GM19463 (cell line): ENCODE measurements at regions not wholly inside any gene's neighbourhood (a gene's known extent, or its start where the extent isn't known, plus 50 kb on each side); places are given as distances from the start of the nearest gene placed in this dataset.
"Not testable (repeated sequence)": the region's sequence is repeated elsewhere in the genome, so short reads cannot be mapped to it uniquely, and the experiment has no call there.

Experiments used
- ATAC-seq: cut with Tn5 transposase; IDR thresholded peaks from one replicate; pipeline ENCODE4 v1.9.1; 2021; ENCODE audit warnings: mild to moderate bottlenecking, moderate library complexity; ENCODE audit not compliant: unreplicated experiment

DNA sequence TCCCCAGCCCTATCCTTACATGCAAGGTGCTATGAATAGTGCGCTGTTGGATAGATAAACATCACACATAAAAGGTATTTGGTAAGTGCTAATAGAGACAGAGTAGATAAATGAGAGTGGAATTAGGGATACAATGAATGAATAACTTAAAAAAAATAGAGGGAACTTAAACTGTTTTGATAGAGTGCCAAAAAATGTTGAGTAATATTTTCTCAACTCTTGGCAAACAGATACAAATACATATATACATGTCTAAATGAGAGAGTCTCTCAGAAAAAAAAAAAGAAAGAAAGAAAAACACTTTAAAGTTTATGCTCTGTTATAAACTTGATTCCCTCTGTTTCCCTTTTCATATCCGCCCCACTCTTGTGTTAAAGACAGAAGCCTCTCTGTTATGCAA, 667.4 kb downstream of the ROBO2 start:
- no peak for ATAC-seq

DNA sequence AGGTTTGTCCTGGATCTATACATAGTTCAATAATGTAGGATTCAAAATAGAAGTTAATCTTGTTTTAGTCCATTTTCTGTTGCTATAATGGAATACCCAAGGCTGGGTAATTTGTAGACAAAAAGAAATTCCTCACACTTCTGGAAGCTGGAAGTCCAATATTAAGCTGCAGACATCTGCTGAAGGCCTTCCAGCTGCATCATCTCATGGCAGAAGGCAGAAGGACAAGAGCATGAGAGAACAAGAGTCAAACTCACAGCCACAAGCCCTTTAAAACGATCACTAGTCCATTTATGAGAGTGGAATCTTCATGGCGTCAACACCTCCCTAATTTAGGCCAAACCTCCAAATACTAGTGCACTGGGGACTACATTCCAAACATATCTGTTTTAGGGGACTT, 669.3 kb downstream of the ROBO2 start:
- no peak for ATAC-seq

DNA sequence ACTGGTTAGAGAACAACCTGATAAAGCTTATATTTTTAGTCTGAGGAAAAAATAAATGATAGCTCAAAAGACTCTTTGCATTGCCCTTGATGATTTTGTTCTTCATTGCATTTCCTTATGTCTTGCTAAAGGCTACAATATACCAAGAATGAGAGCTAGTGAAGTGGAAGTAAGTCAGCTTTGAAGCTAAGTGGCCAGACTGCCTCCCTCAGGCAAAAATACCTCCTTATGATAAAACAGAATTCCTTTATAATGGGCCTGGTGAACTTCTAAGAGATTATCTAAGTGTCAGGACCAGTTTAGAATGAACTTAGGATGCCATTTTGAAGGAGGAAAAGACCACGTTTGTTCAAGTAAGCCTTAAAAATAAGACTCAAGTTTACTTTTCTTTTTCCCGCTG, 678.4 kb downstream of the ROBO2 start:
- no peak for ATAC-seq

DNA sequence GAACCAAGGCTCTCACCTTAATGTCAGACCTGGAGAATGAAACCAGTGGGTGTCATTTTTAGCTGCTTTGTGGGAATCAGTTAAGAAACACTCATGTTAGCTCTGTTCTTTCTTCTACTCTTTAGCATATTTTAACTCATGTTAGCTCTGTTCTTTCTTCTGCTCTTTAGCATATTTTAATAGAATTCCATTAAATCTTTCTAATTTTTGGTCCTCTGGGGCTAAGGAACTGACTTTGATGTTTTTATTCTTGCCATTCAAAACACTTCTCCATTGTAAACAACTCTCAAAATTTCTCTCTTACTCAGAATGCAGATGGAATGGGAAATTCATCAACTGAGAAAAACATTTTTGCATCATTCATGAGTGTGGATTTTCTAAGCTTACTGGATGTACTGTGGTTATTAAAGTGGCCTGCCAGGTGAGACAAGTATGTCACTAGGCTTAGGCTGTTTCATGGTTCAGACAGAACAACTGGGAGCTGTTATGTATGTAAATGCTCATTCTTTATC, 680.6 kb downstream of the ROBO2 start:
- ATAC-seq, result no peak

DNA sequence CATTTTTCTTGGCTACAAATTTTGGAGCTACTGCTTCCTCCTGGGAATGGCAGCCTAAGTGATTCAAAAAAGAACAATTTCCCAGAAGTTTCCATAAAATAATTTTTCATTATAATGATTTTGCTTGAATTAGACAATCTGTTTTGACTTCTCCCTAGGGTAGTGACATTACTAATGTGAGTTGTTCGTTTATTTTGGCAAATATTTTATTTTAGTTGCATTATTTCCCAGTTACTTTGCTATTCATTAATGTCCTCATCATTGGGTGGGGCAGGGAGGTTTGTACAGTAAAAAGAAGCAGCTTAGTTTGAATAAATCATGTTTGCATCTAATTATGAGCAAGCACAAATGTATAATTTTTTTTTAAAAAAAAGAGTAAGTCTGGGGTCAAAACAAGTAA, 686.6 kb downstream of the ROBO2 start:
- no peak for ATAC-seq

DNA sequence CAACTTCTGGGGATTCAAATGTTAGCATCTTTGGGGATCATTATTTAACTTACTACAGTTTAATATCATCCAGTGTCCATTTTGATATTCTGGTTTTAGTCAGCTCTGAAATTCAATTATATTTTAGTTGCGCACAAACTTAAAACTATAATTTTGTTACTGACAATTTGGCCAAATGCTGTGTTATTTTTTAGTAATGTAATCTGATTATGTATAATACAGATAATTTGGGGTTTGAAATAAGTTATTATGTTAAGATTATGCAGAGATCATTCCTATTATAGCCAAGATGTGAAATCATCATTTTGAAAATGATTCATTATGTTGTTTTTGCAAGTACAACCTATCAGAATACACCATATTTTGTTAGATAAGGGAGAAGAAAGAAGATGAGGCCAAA, 706.1 kb downstream of the ROBO2 start:
- no peak for ATAC-seq

DNA sequence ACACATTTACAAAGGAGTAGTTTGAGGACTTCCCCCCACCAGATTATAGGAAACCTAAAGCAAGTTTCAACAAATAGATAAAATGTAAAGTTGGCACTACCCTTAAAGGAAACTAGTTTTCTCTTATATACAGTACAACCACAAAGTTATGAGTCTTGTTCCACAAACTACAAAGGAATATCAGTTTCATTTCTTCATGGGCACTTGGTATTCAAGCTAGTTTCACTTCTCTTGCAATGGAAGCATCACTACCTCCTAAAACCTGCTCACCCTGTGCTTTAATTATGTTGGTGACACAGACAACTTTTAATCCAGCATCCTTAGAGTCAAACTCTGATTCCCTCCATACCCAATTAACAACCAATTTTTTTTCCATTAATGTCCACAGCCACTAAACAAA, 707.0 kb downstream of the ROBO2 start:
- no peak for ATAC-seq

DNA sequence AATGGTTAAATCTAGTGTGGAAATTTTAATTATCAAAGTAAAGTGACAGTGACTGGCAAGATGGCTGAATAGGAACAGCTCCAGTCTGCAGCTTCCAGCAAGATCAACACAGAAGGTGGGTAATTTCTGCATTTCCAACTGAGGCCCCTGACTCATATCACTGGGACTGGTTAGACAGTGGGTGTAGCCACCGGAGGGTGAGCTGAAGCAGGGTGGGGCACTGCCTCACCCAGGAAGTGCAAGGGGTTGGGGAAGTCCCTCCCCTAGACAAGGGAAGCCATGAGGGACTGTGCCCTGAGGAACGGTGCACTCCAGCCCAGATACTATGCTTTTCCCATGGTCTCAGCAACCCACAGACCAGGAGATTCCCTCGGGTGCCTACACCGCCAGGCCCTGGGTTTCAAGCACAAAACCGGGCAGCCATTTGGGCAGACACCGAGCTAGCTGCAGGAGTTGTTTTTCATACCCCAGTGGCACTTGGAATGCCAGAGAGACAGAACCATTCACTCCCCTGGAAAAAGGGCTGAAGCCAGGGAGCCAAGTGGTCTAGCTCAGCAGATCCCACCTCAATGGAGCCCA, 716.6 kb downstream of the ROBO2 start:
- ATAC-seq, result not testable (repeated sequence)

DNA sequence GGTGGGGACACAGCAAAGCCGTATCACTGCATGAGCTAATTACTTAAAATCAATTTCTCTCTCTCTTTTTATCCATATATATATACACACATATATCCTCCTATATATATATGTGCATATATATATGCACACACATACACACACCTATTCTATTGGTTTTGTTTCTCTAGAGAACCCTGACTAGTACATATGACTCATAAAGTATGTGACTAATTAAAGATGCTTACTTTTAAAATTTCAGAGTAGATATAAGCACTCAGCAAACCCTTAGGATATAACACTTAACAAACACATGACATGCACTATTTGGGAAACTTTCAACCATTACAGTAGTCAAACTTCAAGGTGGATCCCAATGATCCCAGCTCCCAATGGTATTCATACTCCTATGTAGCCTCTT, 732.6 kb downstream of the ROBO2 start:
- no peak for ATAC-seq

DNA sequence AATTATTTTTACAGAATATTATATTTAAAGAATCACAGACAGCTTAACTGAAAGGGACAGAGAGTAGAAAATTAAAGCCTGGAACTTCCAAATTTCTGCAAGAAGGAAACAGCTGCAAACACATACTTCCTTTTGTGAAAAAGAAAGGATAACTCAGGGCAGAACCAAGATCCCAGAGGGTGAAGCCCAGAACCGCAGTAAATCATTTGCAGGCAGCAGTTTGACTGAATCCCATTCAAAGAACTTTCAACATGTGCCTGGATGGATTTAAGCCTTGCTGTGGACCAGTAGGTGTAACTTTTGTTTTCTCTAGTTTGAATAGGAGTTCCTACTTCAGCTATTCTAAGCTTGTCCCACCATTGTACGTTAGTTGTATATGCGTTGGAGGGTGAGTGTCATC, 733.2 kb downstream of the ROBO2 start:
- no peak for ATAC-seq

DNA sequence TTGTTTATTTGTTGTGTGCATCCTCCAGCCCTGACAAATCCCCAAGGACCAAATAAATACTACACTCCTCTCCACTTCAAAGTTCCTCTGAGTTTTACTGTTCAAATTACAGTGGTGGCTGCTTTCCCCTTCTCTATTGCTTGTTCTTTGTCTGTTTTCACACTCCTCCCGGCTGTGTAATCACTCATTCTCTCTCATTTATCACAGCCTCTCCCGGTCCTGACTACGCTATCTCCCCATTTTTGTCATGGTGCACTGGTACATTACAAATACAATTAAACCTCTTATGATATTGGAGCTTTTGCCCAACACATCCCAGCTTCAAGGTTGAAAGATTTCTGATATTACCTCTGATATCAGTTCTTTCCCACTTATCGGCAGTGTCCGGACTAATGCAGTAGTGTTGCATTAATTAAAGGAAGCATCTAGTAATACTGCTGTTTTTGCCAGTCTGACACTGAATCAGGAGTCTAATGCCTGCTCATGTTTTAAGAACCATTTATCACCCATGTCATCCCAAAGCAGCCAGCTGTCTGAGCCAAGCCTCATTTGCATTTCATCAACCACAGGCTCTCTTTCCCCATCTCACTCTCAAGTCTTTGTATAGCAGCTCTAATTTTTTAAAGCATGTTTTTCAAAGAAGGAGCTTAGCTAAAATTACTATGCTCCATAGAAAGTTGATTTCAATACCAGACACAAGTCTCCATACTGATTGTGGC, 740.5 kb downstream of the ROBO2 start:
- no peak for ATAC-seq

DNA sequence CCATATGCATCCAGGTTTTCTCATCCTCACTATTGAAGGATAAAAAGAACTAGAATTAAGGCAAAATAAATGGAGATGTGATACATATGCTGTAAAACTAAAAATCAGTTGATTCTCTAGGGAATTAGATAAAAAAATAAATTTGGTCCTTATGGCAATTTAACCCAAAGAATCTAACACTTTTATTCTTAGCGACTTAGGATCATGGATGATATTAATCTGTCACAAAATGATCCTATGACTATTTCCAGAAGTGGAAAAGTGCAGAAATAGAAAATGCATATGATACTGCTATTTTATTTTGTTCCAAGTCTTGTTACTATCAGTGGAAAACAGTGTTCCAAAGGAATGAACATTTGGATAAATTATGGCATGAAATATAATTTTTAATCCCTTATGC, 746.3 kb downstream of the ROBO2 start:
- ATAC-seq, result no peak

DNA sequence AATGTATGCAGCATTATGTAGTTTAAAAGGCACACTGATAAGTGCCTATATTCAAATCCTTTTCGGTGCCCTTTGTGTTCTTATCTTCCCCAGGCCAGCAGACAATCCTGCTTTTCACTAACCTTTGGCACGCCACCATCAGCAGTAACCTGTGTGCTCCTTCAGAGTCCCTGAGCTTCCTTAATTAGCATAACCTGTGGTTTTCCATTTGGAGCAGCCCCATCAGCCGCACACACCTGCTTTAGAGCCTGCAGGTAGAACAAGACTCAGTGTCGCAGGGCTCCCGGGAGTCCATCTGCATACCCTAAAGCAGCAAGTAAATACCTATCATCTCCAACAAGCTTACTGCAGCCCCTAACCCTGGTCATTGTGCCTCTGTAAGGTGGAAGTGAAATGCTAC, 755.1 kb downstream of the ROBO2 start:
- ATAC-seq, result no peak

DNA sequence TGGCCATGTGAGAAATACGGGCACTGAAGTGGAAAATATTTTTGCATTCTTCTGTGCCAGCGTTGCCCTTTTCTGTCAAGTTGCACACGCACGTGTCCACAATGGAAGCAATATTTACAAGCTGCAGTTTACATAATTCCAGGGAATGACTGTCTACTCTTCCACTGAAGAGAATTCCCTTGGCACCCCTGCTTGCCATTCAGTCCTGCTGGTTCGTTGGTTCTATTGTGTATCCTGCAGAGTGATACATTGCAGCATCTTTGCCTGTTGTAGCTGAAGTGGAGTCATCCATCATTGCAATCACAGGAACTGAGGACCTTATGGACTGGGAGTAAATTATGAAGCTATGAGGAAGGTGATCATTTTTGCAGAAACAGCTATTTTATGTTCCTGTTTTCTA, 759.4 kb downstream of the ROBO2 start:
- no peak for ATAC-seq

DNA sequence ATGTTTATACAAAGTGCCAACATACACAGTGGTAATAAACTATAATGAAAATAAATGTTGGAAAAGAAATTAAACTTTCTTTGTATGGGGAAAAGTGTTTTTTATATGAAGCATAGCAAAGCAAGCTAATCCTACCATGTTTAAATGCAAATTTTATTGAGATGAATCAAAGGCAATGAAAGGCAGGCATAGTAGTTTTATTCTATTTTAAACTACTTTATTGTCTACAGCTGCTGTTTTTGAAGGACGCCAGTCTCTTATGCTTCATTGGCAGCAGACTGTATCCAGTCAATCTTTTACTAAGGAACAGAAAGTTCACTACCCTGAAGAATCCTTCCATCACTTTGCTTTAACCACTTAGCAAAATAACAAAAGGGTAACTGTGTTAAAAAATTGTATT, 761.0 kb downstream of the ROBO2 start:
- ATAC-seq, result no peak

DNA sequence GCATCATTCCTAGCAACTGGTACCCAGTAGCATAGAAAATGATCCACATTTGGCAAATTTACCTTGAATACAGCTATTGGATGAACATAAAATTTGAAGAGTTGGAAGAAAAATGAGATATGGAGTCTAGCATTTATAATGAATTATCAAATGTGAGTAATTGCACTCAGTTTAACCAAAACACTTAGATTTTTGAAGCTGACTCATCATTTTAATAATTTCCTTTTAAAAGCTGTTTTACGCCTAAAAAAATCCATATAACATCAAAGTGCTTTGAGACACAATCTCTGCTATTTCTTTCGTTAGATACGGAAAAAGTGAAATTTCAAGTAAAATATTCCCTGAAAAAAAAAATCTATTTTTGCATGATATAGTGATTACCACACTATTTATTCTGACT, 767.4 kb downstream of the ROBO2 start:
- ATAC-seq, result no peak

DNA sequence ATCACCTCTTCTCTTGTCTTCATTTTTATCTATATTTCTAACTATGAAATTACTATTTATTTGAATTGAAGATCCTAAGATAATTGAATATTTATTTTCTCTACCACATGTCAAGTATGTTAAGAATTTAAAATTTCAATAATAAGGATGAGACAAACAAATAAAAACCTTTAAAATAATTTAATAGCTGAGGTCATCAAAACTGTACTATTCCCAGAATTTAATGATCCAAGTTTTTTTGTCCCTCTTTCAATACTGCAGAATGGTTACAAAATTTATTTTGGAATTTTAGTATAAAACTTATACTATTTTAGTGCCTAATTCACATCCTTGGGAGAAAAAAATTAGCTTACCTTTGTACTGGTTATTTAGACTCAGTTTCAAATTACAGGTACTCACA, 774.9 kb downstream of the ROBO2 start:
- no peak for ATAC-seq

DNA sequence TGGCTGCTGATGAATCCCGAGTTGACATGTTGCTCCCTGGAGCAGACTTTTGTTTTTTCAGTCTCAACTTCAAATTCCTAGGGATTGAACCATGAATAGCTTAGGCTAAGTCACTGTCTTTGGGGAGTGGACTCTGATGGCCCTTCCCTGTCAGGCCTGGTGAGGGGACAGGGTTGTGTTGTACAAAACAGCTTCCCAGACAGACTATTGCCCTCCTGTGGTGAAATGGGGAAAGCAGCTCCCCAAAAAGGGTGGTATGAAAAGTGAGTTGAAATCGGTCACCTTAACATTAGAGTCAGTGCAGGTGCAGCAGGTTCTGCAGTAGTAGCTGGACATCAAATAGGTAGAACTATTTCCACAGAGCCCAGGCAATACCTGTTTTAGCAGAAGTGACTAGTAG, 775.6 kb downstream of the ROBO2 start:
- no peak for ATAC-seq

DNA sequence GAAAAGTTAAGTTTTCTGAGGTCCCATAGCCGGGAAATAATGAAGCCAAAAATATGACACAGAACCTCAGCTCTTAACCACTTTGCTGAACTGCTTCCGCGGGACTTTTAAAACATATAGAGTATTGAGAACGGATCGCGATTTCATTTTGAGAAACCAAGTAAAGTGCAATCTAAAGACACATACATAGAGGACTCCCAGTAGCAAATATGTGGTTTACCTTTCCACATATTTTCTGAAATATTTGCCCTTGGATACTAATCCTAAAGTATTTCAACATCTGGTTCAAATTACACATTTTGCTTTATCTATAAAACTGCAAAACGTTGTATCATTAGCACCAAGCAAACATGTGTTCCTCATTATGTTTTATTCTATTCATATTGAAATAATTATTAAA, 776.5 kb downstream of the ROBO2 start:
- no peak for ATAC-seq

DNA sequence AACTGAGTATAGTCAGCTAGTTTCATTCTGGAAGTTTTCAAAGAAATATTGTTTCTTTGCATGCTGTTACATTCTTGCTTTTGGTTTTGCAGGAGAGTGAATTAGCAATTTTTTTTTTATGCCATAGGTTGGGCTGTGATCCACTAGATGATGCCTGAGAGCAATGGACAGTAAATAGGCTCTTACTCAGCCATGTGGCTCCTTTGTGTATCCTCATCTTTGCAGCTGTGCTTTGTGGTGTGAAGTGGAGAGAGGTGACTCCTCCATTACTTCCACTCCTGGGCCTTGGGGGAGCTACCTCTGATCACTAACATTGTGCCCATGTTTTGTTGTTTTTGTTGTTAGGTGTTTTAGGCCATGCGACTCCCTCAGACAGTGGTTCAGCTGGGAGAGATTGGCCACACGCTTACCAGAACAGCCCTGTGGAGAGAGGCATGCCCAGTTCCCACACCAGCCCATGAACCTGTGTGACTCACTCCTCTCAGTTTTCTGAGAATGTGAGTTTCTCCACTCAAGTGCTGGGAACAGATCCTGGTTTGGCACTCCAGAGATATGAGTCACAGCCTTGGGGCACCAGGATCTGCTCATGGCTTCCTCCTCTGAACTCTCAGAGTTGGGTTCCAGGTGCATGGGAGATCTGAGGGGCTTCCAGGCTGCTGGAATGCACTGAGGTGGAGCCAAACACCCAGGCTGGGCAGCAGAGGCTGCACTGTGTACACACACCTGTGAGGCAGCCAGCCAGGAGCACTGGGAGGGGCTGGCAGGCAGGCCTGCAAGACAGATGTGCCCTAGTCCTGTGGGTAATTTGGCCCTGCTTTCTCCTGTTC, 785.3 kb downstream of the ROBO2 start:
- ATAC-seq, result no peak

DNA sequence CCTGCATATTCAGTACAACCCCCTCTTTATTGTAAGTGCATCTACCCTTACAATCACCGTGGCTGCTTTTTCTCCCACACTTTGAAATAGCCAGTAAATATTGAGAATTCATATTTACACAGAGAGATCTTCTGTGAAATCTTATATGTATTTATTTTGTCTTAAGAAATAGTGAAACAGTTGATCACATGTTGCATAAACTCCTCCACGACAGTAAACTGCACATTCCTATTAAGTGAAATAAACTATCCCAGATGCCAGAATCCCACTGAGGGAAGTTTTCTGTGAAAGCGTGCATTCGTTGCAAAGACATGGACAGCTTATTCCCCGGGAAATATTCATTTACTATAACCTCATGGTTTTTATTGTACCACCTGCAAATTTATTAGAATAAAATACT, 796.0 kb downstream of the ROBO2 start:
- ATAC-seq, result no peak

DNA sequence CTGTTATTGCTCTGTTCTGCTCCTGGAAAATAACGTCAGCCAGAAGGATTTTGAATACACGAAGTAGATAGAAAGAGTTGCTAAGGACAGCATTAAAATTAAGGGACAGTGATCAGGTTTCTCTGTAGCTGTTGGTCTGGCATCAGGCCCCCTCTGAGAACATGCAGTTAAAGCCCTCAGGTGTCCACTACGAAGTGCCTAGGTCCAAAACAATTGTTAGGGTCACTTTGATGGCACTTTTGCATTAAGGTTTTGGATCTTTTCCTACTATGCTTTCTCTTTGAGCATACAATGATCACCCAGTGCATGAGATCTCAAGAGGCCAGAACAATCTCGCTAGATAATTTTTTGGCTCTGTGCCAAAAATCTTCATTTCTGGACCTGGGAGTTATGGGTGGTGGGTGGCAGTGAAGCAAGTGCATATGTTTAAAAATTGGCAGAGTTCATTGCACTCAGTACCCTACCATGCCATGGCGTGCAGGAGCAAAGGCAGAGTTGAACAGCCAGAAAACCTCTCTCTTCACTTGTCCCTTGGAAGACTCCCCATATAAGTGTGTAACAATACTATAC, 797.6 kb downstream of the ROBO2 start:
- ATAC-seq, result no peak
